HG03196 (cell line): ENCODE measurements at regions not wholly inside any gene's neighbourhood (a gene's known extent, or its start where the extent isn't known, plus 50 kb on each side); places are given as distances from the start of the nearest gene placed in this dataset.

ENCODE experiments used
- ATAC-seq: cut with Tn5 transposase; IDR thresholded peaks from one replicate; pipeline ENCODE4 v1.9.1; 2021; ENCODE audit not compliant: unreplicated experiment

DNA sequence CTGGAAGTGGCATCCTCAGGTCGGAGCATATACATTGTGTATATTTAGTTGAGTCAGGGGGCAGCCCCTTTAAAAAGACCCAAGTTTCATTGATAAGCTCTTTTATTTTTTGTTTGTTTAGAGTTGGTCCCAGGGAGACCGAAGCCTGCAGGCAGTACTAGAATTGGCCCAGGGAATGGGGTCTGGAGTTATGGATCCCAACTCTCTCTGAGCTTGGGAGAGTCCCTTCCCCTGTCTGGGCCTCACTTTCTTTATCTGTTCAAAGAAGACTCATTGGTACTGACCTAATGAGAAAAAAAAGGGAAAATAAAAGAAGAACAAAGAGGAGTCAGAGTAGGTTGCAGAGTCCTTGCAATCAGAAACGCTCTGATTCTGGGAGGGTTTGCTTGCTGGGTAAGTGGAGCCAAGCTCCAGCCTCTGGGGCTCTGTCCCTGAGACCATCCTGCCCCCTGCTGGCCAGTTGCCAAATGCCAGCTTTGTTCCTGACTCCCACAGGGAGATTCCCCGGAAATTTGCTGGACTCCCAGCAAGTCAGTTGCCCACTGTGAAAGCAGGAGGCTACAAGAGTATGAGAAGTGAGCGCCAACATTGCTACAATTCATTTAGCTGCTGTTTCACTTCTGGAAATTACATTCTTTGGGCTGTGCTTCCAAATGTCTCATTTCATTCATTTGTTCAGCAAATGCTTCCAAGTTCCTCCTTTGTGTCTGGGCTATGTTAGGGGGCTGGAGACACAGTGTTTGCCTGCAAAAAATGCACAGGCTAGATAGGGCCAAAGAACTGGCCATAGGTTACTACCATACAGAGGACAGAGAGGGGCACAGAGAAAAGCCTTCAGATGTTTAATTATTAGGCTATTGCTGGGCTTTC lies 156.2 kb downstream of the MELK start:
- no peak for ATAC-seq

DNA sequence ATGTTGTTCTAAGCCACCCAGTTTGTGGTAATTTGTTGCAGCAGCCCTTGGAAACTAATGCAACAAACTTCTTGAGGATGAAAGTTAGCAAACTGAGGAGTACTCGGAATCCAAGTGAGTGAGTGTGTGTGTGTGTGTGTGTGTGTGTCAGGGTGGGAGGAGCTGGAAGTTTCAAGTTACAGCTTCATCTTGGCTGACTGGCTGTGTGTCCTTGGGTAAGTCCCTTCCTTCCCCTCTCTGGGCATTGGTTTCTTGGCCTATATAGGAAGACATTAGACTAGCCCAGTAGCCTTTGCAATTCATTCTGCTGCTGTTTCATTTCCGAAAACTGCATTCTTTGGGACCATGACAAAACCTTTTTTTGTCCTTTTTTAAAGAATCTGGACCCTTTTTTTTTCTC lies 157.2 kb downstream of the MELK start:
- ATAC-seq = no peak

GRCh38 chr9:36730414-36730813 lies 157.7 kb downstream of the MELK start:
- ATAC-seq = no peak

- ATAC-seq = no peak
These were observed 158.6 kb downstream of the MELK start for GRCh38 chr9:36731068-36731956.

- no peak for ATAC-seq
These were observed 162.0 kb downstream of the MELK start for GRCh38 chr9:36734737-36735136.

DNA sequence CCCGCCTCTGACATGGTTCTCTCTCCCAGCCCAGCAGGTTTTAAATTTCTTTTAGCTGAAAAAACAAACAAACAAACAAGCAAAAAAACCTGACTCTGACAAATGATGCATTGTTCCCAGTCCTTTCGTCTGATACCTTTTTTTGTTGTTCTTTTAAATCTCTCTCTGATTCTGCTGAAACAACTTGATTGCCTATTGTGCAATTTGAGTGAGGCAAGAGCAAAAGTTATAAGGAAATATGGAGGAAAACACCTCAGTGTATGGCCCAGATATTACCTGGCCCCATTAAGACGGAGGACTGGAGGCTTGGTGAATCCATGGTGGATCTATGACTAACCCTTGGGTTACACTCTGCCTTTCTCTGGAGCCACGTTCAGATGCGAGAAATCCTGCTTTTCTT lies 164.0 kb downstream of the MELK start:
- ATAC-seq = no peak

DNA sequence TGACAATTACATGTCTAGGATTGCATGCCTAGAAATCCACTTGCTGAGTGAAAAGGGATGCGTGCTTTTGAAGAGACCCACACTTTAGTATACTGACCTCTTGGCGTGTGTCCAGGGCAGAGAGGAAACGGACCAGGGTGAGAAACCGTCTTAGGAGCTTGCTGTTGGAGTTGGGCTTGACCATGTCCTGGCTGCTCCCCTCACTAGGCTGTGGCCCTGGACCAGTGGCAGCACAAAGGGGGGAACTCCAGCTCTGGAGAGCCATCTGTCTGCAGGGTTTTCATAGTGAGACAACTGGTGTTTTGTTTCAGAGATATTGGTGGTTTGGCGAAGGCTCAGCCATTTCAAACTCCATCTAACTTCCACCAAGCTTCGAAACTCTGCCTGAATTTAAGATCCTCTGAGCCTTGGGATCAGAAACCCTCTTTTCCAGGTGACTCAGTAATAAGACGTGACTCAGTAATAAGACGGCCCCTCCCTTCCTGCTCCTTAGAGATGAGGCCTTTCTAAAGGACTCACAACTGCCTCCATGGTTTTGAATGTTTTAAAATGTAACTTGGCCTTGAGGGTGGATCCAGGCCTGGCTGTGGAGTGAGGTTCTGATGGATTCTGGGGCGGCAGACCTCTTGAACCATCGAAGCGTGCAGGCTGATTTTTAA lies 165.8 kb downstream of the MELK start:
- ATAC-seq = no peak

DNA sequence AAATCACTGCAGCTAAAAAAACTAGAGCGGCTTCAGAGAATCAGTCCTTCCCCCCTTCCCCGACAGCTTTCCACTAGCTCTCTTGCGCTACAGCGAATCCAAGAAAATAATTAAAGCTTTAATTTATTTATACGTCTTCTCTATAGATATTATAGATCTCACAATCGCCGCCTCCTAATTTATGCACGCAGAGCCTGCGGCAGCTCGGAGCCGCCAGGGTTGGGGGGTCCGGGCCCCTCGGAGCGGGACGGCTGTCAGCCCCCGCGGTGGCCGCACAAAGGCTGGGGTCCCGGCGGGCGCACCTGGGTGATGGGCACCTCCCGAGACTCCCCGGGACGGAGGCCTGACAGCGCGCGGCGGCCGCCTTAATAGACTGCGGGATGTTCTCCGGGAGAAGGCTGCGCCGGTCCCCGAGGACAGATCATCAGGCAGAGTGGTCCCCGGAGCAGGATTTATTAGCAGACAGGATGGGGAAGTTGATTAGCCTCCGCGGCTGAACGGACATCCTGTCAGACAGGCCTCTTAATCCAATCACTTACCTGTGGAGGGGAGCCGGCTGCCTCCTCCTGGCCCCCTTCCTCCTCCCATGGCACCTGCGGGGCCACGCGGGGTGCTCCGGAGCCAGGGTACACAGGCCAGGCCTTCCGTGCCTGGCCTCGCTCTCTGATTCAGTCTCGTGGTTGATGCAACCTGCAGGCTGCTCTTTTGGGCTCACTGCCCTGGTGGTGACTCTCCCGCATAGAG lies 166.8 kb downstream of the MELK start:
- no peak for ATAC-seq

DNA sequence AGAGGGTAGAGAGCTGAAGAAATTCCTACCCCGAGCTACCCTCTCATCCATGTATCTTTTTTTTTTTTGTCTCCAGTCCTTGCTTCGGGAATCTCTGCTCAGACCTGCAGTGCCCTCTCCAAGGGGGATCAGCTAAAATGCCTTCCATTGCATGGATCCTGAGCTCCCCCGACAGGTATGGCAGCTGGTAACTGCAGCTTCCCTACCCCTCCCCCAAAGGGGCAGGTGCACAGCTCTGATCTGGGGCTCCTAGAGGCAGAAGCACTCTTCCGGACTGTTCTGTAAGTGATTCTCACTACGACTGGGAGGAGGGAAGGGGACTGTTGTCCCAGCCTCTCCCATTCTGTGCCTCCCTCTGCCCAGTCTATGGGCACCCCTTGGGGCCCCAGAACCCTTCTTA lies 169.6 kb downstream of the MELK start:
- no peak for ATAC-seq

DNA sequence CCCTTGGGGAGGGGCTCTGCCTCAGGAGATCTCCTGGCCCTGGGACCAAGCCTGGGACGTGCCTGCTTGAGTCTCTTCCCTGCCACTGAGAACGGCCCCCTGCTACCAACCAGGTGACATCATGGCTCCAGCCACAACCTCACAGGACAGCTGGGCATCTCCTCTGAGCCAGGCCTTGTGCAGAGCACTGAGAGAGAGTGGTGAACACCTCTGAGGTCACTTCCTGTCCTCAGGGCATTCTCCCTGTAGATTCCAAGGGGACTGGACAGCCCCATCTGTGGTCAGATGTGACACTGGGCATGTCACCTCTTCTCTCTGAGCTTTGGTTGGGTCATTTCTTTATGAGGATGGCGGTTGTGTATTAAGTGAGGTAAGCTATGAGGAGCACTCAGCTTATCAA lies 172.0 kb downstream of the MELK start:
- ATAC-seq = no peak

- ATAC-seq = no peak
These were observed 173.3 kb downstream of the MELK start for GRCh38 chr9:36745977-36746376.

DNA sequence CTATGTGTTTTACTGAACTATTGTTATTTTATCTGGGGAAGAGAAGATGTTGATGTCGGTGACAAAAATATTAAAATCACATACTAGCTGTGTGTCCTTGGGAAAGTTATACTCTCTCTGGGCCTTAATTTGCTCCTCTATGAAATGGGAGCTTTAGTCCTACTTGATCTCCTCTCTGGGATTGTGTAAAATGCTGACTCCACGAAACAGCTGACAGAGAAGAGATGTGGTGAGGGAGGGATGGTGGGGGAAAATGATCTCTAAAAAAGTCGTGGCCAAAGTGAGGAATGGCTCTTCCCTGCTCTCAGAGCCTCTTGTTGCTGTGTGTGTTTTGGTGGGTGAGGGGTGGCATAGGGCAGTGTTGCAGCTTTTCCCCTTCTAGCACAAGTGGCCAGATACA lies 173.7 kb downstream of the MELK start:
- ATAC-seq = no peak

DNA sequence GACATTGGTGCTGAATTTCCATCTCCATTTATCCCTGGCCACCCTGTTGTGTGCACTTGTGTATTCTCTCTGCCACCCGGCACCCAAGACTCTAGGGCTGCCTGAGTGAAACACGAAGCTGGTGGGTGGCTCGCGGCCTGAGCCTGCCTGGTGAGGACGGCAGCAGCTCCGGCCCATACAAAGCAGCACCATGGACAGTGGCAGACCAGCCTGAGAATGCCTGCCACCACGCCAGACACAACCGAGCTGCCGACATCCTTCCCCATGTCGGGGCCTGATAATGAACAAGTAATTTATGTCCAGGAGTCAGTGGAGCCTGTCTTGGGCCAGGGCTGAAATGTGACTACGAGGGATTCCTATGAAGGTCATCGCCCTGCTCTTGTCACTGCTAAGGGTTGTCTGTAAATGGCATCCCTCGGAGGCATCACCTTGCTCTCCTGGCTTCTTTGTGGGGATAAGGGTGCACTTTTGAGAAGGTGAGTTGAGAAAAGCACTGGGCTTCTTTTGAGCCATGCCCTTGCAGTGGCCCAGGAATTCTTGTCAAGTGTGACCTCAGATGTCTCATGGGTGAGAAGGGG lies 175.7 kb downstream of the MELK start:
- ATAC-seq = no peak

DNA sequence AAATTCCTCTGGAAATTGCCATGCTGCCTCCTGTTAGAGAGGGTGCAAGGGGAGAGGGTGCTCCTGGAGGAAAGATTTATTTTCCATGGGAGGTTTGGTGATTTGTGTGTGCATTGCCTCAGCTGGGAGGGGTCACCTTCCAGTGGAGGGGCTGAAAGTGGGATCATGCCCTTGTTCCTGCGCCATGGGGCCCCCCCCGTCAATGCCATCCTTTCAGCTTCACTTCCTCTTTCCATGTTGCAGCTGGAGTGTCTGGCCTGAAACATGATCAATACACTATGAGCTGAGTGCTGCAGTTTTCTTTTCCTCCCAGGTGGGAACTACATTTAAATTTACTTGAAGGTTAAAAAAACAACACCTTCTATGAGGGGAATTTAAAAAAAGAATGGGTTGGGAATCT lies 176.8 kb downstream of the MELK start:
- no peak for ATAC-seq

DNA sequence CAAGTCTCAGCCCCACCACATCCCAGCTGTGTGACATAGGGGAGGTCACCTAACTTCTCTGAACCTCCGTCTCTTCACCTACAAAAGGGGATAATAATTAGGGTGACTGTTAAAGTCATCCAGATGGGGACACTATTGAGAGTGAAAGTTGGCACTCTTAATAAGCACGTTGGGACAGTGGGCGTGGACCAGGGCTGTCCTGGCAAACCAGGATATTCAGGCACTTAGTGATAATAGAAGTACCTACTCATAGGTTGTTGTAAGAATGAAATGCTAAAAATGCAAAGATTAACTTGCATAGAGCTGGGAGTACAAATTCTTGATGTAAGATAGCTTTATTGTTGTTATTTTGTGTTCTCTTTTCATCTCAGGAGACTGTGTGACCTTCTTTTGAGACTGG lies 177.9 kb downstream of the MELK start:
- no peak for ATAC-seq

GRCh38 chr9:36755019-36755418 lies 182.3 kb downstream of the MELK start:
- no peak for ATAC-seq

- no peak for ATAC-seq
These were observed 186.4 kb downstream of the MELK start for GRCh38 chr9:36759141-36759540.

GRCh38 chr9:36759976-36760375 lies 187.3 kb downstream of the MELK start:
- ATAC-seq = no peak

- no peak for ATAC-seq
These were observed 188.1 kb downstream of the MELK start for GRCh38 chr9:36760667-36761420.

- no peak for ATAC-seq
These were observed 190.3 kb downstream of the MELK start for GRCh38 chr9:36762958-36763357.
